ENCODE measurements at regions not wholly inside any gene's neighbourhood (a gene's known extent, or its start where the extent isn't known, plus 50 kb on each side); places are given as distances from the start of the nearest gene placed in this dataset.
"Not testable (repeated sequence)": the region's sequence is repeated elsewhere in the genome, so short reads cannot be mapped to it uniquely, and the experiment has no call there.

DNA sequence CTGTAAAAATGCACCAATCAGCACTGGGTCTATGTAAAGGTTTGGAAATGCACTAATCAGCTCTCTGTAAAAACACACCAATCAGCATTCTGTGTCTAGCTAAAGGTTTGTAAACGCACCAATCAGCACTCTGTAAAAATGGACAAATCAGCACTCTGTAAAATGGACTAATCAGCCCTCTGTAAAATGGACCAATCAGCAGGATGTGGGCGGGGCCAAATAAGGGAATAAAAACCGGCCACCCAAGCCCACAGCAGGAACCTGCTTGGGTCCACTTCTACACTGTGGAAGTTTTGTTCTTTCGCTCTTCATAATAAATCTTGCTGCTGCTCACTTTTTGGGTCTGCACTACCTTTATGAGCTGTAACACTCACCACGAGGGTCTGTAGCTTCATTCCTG is 101.0 kb downstream of the SMC2 start:
- H3K36me3 ChIP-seq (ENCODE audit: control insufficient read depth in 4 of 4, insufficient read depth in 4 of 4, low read length in 3 of 4); CTCF ChIA-PET; H3K4me3 ChIP-seq (ENCODE audit: control insufficient read depth in 1 of 7, extremely low read depth in 1 of 7, insufficient read depth in 4 of 7, low read depth in 2 of 7, low read length in 6 of 7); DNase-seq; H3K4me1 ChIP-seq (ENCODE audit: control extremely low read depth in 1 of 4, control insufficient read depth in 4 of 4, insufficient read depth in 4 of 4, low read length in 3 of 4); H3K9me3 ChIP-seq (ENCODE audit: control extremely low read depth in 1 of 5, control insufficient read depth in 4 of 5, insufficient read depth in 2 of 5, low read depth in 1 of 5, low read length in 4 of 5); POLR2A ChIA-PET; H3K27me3 ChIP-seq (replicated peaks in 2 of 5; ENCODE audit: control insufficient read depth in 4 of 5, insufficient read depth in 5 of 5, low read length in 4 of 5); H3K27ac ChIP-seq (ENCODE audit: insufficient read depth in 1 of 2, low read depth in 1 of 2, low read length in 2 of 2, poor library complexity in 1 of 2, severe bottlenecking in 2 of 2): not testable (repeated sequence)
- 95% methylated on average over 5 of the region's 5 CpGs for WGBS (ENCODE audit: insufficient coverage)

DNA sequence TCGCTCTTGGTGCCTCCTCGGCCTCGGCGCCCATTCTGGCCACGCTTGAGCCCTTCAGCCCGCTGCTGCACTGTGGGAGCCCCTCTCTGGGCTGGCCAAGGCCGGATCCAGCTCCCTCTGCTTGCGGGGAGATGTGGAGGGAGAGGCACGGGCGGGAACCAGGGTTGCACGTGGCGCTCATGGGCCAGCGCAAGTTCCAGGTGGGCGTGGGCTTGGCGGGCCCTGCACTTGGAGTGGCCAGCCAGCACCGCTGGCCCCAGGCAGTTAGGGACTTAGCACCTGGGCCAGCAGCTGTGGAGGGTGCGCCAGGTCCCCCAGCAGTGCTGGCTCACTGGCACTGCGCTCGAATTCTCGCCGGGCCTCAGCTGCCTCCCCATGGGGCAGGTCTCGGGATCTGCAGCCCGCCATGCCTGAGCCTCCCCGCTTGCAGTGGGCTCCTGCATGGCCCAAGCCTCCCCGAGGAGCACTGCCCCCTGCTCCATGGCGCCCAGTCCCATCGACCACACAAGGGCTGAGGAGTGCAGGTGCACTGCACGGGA is 106.4 kb downstream of the SMC2 start:
- POLR2A ChIA-PET = no interaction called here
- DNase-seq = no peak

GRCh38 chr9:104206766-104207165 is 112.7 kb downstream of the SMC2 start:
- Histone ChIP-seq H3K27me3 (replicated peaks in 2 of 5; ENCODE audit: control insufficient read depth in 4 of 5, insufficient read depth in 5 of 5, low read length in 4 of 5) (peaks cover 0 to 4% (median 0%) of the 10 kb centered on the region in 5 experiments), H3K27ac (ENCODE audit: insufficient read depth in 1 of 2, low read depth in 1 of 2, low read length in 2 of 2, poor library complexity in 1 of 2, severe bottlenecking in 2 of 2) (no peak overlapping the region), H3K36me3 (ENCODE audit: control insufficient read depth in 4 of 4, insufficient read depth in 4 of 4, low read length in 3 of 4) (no peaks in the 10 kb centered on the region), H3K4me1 (ENCODE audit: control extremely low read depth in 1 of 4, control insufficient read depth in 4 of 4, insufficient read depth in 4 of 4, low read length in 3 of 4) (no peaks in the 10 kb centered on the region), H3K9me3 (ENCODE audit: control extremely low read depth in 1 of 5, control insufficient read depth in 4 of 5, insufficient read depth in 2 of 5, low read depth in 1 of 5, low read length in 4 of 5) (no peaks in the 10 kb centered on the region), H3K4me3 (ENCODE audit: control insufficient read depth in 1 of 7, extremely low read depth in 1 of 7, insufficient read depth in 4 of 7, low read depth in 2 of 7, low read length in 6 of 7) (no peak overlapping the region)
- 100% methylated on average over 3 of the region's 3 CpGs for WGBS (ENCODE audit: insufficient coverage)
- POLR2A ChIA-PET = no interaction called here
- no peak for DNase-seq
- CTCF ChIA-PET = no interaction called here

More for the DNA sequence above, 106.4 kb downstream of the SMC2 start:
- no peak overlapping the region for H3K27ac ChIP-seq (ENCODE audit: insufficient read depth in 1 of 2, low read depth in 1 of 2, low read length in 2 of 2, poor library complexity in 1 of 2, severe bottlenecking in 2 of 2)
- WGBS (ENCODE audit: insufficient coverage) = 95% methylated on average over 22 of the region's 28 CpGs
- CTCF ChIA-PET = no interaction called here
- H3K9me3 ChIP-seq (ENCODE audit: control extremely low read depth in 1 of 5, control insufficient read depth in 4 of 5, insufficient read depth in 2 of 5, low read depth in 1 of 5, low read length in 4 of 5) = peaks cover 0 to 4% (median 0%) of the 10 kb centered on the region in 5 experiments
- no peak overlapping the region for H3K4me3 ChIP-seq (ENCODE audit: control insufficient read depth in 1 of 7, extremely low read depth in 1 of 7, insufficient read depth in 4 of 7, low read depth in 2 of 7, low read length in 6 of 7)
- no peaks in the 10 kb centered on the region for H3K4me1 ChIP-seq (ENCODE audit: control extremely low read depth in 1 of 4, control insufficient read depth in 4 of 4, insufficient read depth in 4 of 4, low read length in 3 of 4)
- H3K27me3 ChIP-seq (replicated peaks in 2 of 5; ENCODE audit: control insufficient read depth in 4 of 5, insufficient read depth in 5 of 5, low read length in 4 of 5) = peaks cover 0 to 4% (median 0%) of the 10 kb centered on the region in 5 experiments
- no peaks in the 10 kb centered on the region for H3K36me3 ChIP-seq (ENCODE audit: control insufficient read depth in 4 of 4, insufficient read depth in 4 of 4, low read length in 3 of 4)

GRCh38 chr9:104209387-104209786 is 115.3 kb downstream of the SMC2 start:
- H3K4me3 ChIP-seq (ENCODE audit: control insufficient read depth in 1 of 7, extremely low read depth in 1 of 7, insufficient read depth in 4 of 7, low read depth in 2 of 7, low read length in 6 of 7) = no peak overlapping the region
- H3K27ac ChIP-seq (ENCODE audit: insufficient read depth in 1 of 2, low read depth in 1 of 2, low read length in 2 of 2, poor library complexity in 1 of 2, severe bottlenecking in 2 of 2) = no peak overlapping the region
- H3K4me1 ChIP-seq (ENCODE audit: control extremely low read depth in 1 of 4, control insufficient read depth in 4 of 4, insufficient read depth in 4 of 4, low read length in 3 of 4) = no peaks in the 10 kb centered on the region
- H3K27me3 ChIP-seq (replicated peaks in 2 of 5; ENCODE audit: control insufficient read depth in 4 of 5, insufficient read depth in 5 of 5, low read length in 4 of 5) = no peaks in the 10 kb centered on the region
- no peaks in the 10 kb centered on the region for H3K36me3 ChIP-seq (ENCODE audit: control insufficient read depth in 4 of 4, insufficient read depth in 4 of 4, low read length in 3 of 4)
- 88% methylated on average over 7 of the region's 9 CpGs for WGBS (ENCODE audit: insufficient coverage)
- ChIA-PET CTCF (interaction anchor here (0.6 kb wide), 1 partner anchor 351 kb away, joined by 4 read pairs; no protein-coding TSS in a partner anchor), POLR2A (no interaction called here)
- no peaks in the 10 kb centered on the region for H3K9me3 ChIP-seq (ENCODE audit: control extremely low read depth in 1 of 5, control insufficient read depth in 4 of 5, insufficient read depth in 2 of 5, low read depth in 1 of 5, low read length in 4 of 5)
- no peak for DNase-seq

DNA sequence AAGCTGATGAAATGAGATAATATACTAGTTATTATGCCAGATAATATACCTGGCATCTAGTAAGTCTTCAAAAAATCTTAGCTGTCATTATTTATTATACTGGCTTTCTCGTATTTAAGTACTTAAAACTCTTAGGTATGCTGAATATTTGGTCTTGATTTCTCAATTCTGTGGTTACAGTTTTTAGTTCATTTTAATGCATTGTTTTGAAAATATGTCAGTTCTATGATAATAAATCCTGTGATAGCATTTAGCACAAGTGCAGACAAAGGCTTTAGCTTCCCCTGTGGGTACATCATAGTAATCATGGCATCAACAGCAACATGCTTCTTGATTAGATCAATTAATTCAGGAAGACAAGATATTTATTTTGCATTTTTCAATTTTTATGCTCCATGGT is 133.0 kb downstream of the SMC2 start:
- ChIA-PET POLR2A (no interaction called here), CTCF (no interaction called here)
- Histone ChIP-seq H3K27ac (ENCODE audit: insufficient read depth in 1 of 2, low read depth in 1 of 2, low read length in 2 of 2, poor library complexity in 1 of 2, severe bottlenecking in 2 of 2) (no peak overlapping the region), H3K36me3 (ENCODE audit: control insufficient read depth in 4 of 4, insufficient read depth in 4 of 4, low read length in 3 of 4) (no peaks in the 10 kb centered on the region), H3K4me1 (ENCODE audit: control extremely low read depth in 1 of 4, control insufficient read depth in 4 of 4, insufficient read depth in 4 of 4, low read length in 3 of 4) (no peaks in the 10 kb centered on the region), H3K9me3 (ENCODE audit: control extremely low read depth in 1 of 5, control insufficient read depth in 4 of 5, insufficient read depth in 2 of 5, low read depth in 1 of 5, low read length in 4 of 5) (no peaks in the 10 kb centered on the region), H3K27me3 (replicated peaks in 2 of 5; ENCODE audit: control insufficient read depth in 4 of 5, insufficient read depth in 5 of 5, low read length in 4 of 5) (no peaks in the 10 kb centered on the region), H3K4me3 (ENCODE audit: control insufficient read depth in 1 of 7, extremely low read depth in 1 of 7, insufficient read depth in 4 of 7, low read depth in 2 of 7, low read length in 6 of 7) (no peak overlapping the region)
- no peak for DNase-seq
- WGBS (ENCODE audit: insufficient coverage) = no CpG with 5 or more reads among the region's 1 CpG

DNA sequence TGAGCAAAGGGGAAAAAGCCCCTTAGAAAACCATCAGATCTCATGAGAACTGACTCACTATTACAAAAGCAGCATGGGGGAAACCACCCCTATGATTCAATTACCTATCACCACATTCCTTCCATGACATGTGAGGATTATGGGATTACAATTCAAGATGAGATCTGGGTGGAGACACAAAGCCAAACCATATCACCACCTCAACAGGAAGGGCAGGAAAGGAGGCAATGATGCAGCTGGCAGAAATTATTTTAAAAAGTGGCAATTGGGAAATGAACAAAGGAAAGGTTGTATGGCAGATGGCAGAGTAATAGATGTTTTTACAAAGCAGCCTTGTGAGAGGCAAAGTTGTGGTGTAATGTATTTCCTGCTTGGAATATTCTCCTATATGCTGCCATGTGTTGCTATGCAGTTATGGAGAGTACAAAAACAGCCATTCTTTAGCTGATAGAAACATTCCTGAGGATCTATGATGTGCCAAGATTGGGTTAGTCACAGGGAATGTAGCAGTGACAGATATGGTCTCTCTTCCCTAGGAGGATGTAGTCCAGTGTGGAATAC is 138.8 kb downstream of the SMC2 start:
- Histone ChIP-seq H3K36me3 (ENCODE audit: control insufficient read depth in 4 of 4, insufficient read depth in 4 of 4, low read length in 3 of 4) (no peaks in the 10 kb centered on the region), H3K27ac (ENCODE audit: insufficient read depth in 1 of 2, low read depth in 1 of 2, low read length in 2 of 2, poor library complexity in 1 of 2, severe bottlenecking in 2 of 2) (no peak overlapping the region), H3K27me3 (replicated peaks in 2 of 5; ENCODE audit: control insufficient read depth in 4 of 5, insufficient read depth in 5 of 5, low read length in 4 of 5) (no peaks in the 10 kb centered on the region), H3K9me3 (ENCODE audit: control extremely low read depth in 1 of 5, control insufficient read depth in 4 of 5, insufficient read depth in 2 of 5, low read depth in 1 of 5, low read length in 4 of 5) (peaks cover 0 to 4% (median 1%) of the 10 kb centered on the region in 5 experiments), H3K4me3 (ENCODE audit: control insufficient read depth in 1 of 7, extremely low read depth in 1 of 7, insufficient read depth in 4 of 7, low read depth in 2 of 7, low read length in 6 of 7) (no peak overlapping the region), H3K4me1 (ENCODE audit: control extremely low read depth in 1 of 4, control insufficient read depth in 4 of 4, insufficient read depth in 4 of 4, low read length in 3 of 4) (no peaks in the 10 kb centered on the region)
- ChIA-PET POLR2A (no interaction called here), CTCF (no interaction called here)
- DNase-seq = no peak

DNA sequence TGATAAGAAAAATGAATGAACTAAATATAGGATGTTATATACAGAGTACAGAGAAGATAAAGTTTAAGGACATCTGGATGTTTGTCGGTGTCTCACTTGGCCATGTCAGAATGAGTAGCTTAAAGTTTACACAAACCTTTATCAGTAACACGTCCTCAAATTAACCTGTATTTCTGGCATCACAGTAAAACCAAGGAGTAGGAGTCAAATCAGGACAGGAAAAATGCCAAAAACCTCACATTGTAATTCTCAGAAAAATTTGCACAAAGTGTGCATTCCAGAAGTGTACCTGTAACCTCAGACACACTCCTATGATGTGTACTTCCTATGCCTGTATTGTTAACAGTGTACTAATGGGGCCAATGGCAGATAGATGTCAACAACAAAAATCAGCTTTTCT is 139.3 kb downstream of the SMC2 start:
- ChIA-PET CTCF (no interaction called here), POLR2A (no interaction called here)
- H3K4me3 ChIP-seq (ENCODE audit: control insufficient read depth in 1 of 7, extremely low read depth in 1 of 7, insufficient read depth in 4 of 7, low read depth in 2 of 7, low read length in 6 of 7) = no peak overlapping the region
- 75% methylated on average over 1 of the region's 2 CpGs for WGBS (ENCODE audit: insufficient coverage)
- no peak overlapping the region for H3K27ac ChIP-seq (ENCODE audit: insufficient read depth in 1 of 2, low read depth in 1 of 2, low read length in 2 of 2, poor library complexity in 1 of 2, severe bottlenecking in 2 of 2)
- H3K4me1 ChIP-seq (ENCODE audit: control extremely low read depth in 1 of 4, control insufficient read depth in 4 of 4, insufficient read depth in 4 of 4, low read length in 3 of 4) = no peaks in the 10 kb centered on the region
- H3K36me3 ChIP-seq (ENCODE audit: control insufficient read depth in 4 of 4, insufficient read depth in 4 of 4, low read length in 3 of 4) = no peaks in the 10 kb centered on the region
- H3K27me3 ChIP-seq (replicated peaks in 2 of 5; ENCODE audit: control insufficient read depth in 4 of 5, insufficient read depth in 5 of 5, low read length in 4 of 5) = no peaks in the 10 kb centered on the region
- peaks cover 0 to 4% (median 1%) of the 10 kb centered on the region in 5 experiments for H3K9me3 ChIP-seq (ENCODE audit: control extremely low read depth in 1 of 5, control insufficient read depth in 4 of 5, insufficient read depth in 2 of 5, low read depth in 1 of 5, low read length in 4 of 5)
- no peak for DNase-seq
